Peyer's patch (tissue), 4 donors: ENCODE measurements at regions not wholly inside any gene's neighbourhood (a gene's known extent, or its start where the extent isn't known, plus 50 kb on each side); places are given as distances from the start of the nearest gene placed in this dataset.

Experiments used
- CTCF ChIP-seq, 6 experiments: fragments of 450-650 bp in 4 of 6; fragments of 200-600 bp in 2 of 6; sonication (generic) in 1 of 6; IDR thresholded peaks; one replicate each; pipeline ENCODE4 v1.5.1; 2017 to 2019; ENCODE audit warnings: antibody characterized with exemption in 6 of 6, mild to moderate bottlenecking in 3 of 6, moderate library complexity in 1 of 6
- POLR2A ChIP-seq, 2 donors: fragments of 450-650 bp; IDR thresholded peaks; one replicate each; pipeline ENCODE4 v1.5.1; 2017; ENCODE audit warnings: antibody characterized with exemption in 2 of 2, mild to moderate bottlenecking in 2 of 2, moderate library complexity in 2 of 2

- TF ChIP-seq CTCF (IDR thresholded peaks at IDR 0.05) (no peak), POLR2A (IDR thresholded peaks at IDR 0.05) (no peak)
Observed at GRCh38 chr1:106061586-106062495, 994.6 kb upstream of the PRMT6 start.
